SK-N-MC (cell line): ENCODE measurements at regions not wholly inside any gene's neighbourhood (a gene's known extent, or its start where the extent isn't known, plus 50 kb on each side); places are given as distances from the start of the nearest gene placed in this dataset.

Source experiments
- EZH2 ChIP-seq: fragments of 200-600 bp; sonication (generic); IDR thresholded peaks from one replicate; pipeline ENCODE4 v1.6.1; 2017; ENCODE audit warnings: antibody characterized with exemption
- FOXP2 ChIP-seq: optimal IDR thresholded peaks from 2 replicates; pipeline ENCODE3; 2011; ENCODE audit warnings: mild to moderate bottlenecking, moderate library complexity; ENCODE audit not compliant: insufficient read depth; ENCODE audit errors: extremely low read length, control extremely low read depth
- POLR2AphosphoS5 ChIP-seq: IDR thresholded peaks from 2 replicates; pipeline ENCODE4 v1.6.1; 2012; ENCODE audit warnings: mild to moderate bottlenecking, low read depth, low read length, borderline replicate concordance

DNA sequence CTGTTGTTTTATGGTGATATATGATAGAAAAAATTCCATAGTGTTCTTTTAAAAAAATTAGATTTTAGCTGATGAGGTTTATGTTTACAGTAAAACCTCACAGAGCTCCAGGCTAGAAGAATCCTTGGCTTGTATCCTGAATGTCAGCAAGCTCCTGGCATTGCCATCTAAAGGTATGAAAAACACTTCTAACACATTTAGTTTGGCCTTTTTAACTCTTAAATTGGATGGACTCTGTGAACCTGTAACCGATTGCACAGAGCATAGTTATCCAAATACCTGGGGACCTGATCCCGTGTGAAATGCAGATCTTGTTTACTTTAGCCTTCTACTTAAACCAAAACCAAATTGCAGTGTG is 241.1 kb upstream of the DCN start:
- no peak for TF ChIP-seq EZH2
- TF ChIP-seq FOXP2: no peak
- TF ChIP-seq POLR2AphosphoS5: no peak
